ENCODE measurements at regions not wholly inside any gene's neighbourhood (a gene's known extent, or its start where the extent isn't known, plus 50 kb on each side); places are given as distances from the start of the nearest gene placed in this dataset.

DNA sequence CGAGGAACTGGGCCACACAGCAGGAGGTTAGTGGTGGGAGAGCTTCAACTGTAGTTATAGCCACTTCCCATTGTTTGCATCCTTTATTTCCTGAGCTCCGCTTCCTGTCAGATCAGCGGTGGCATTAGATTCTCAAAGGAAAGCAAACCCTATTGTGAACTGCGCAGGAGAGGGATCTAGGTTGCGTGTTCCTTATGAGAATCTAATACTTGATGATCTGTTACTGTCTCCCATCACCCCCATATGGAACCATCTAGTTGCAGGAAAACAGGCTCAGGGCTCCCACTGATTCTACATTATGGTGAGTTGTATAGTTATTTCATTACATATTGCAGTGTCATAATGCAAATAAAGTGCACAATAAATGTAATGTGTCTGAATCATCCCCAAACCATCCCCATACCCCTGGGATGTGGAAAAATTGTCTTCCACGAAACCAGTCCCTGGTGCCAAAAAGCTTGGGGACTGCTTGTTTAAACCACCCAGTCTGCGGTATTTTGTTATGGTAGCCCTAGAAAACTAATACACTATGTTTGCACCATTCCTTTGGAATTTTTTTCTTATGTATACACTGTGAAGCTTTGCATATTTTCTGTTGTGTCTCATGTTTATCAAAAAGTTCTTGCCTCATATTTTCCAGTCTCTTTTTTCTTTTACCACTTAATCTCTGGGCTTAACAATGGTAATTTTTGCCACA, 136.6 kb upstream of the IVNS1ABP start:
- Histone ChIP-seq H3K27ac (no peak overlapping the region), H3K36me3 (no peaks in the 10 kb centered on the region), H3K4me3 (no peak overlapping the region), H3K27me3 (no peaks in the 10 kb centered on the region), H3K9me3 (no peaks in the 10 kb centered on the region), H3K4me1 (no peaks in the 10 kb centered on the region)
- TF ChIP-seq EP300 (IDR thresholded peaks at IDR 0.05) = no peak
- TF ChIP-seq POLR2A (IDR thresholded peaks at IDR 0.05) = no peak
- TF ChIP-seq, protein P1, sequence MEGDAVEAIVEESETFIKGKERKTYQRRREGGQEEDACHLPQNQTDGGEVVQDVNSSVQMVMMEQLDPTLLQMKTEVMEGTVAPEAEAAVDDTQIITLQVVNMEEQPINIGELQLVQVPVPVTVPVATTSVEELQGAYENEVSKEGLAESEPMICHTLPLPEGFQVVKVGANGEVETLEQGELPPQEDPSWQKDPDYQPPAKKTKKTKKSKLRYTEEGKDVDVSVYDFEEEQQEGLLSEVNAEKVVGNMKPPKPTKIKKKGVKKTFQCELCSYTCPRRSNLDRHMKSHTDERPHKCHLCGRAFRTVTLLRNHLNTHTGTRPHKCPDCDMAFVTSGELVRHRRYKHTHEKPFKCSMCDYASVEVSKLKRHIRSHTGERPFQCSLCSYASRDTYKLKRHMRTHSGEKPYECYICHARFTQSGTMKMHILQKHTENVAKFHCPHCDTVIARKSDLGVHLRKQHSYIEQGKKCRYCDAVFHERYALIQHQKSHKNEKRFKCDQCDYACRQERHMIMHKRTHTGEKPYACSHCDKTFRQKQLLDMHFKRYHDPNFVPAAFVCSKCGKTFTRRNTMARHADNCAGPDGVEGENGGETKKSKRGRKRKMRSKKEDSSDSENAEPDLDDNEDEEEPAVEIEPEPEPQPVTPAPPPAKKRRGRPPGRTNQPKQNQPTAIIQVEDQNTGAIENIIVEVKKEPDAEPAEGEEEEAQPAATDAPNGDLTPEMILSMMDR (IDR thresholded peaks at IDR 0.05) = no peak
- no peak for DNase-seq (ENCODE audit: low spot score in 2 of 2)
- WGBS, 2 donors = 72 to 79% methylated on average over 7 of the region's 7 CpGs

DNA sequence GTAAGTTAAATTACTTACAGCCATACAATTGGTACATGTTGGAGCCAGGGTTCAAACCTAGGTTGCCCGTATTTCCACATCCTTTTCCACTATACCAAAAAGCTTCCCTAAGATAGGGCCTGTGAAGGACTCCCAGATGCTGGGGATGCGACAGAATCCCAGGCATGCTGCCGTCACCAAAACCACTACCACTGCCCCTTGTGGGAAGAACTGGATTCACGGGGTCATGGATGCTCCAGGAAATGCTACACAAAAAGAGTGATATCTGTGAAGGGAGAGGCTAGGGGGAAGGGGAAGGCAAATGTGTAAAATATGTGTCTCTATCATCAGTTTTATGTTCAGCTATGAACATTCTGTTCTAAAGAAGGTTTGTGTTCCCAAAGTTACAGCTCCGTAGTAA, 133.9 kb upstream of the IVNS1ABP start:
- Histone ChIP-seq H3K27me3 (no peaks in the 10 kb centered on the region), H3K4me1 (no peaks in the 10 kb centered on the region), H3K4me3 (no peak overlapping the region), H3K27ac (no peak overlapping the region), H3K36me3 (no peaks in the 10 kb centered on the region), H3K9me3 (no peaks in the 10 kb centered on the region)
- no peak for DNase-seq (ENCODE audit: low spot score in 2 of 2)
- WGBS, 2 donors = 81 to 84% methylated on average over 5 of the region's 5 CpGs
- TF ChIP-seq EP300 (IDR thresholded peaks at IDR 0.05) (no peak), POLR2A (IDR thresholded peaks at IDR 0.05) (no peak)
- TF ChIP-seq, protein P1 (IDR thresholded peaks at IDR 0.05) = no peak

DNA sequence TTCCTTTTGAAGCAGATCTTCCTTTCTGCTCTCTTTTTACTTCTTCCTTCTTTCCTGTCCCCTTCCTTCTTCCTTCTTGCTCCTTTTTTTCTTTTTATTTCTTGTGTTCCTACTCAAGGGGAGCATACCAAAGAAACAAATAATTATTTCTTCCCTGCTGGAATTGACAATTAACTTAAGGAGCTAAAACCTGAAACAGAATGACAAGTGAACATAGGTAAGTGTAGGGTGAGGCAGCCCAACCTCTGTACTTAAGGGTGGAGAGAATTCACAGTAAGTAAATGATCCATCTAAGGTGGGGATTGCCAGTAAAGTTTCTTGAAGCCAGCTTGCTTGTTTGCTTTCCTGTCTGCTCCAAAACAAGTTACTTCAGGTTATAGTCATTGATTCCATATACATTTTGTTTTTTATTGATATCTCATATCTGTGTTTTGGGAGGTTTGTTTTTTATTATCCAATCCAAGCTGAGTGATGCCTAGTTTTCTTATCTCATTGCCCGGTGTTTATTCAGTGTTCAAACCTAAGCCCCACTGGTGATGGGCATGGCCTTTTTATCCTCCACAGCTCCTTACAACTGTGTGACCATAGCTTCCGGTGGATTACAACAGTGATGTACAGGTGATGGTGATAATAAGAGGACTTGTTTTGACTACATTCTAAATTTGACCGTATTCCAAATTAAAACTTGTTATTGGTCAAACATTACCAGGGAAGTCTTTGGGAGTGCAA, 133.2 kb upstream of the IVNS1ABP start:
- no peaks in the 10 kb centered on the region for H3K9me3 ChIP-seq
- TF ChIP-seq EP300 (IDR thresholded peaks at IDR 0.05) (no peak), POLR2A (IDR thresholded peaks at IDR 0.05) (no peak)
- TF ChIP-seq, protein P1 (IDR thresholded peaks at IDR 0.05) = no peak
- H3K4me1 ChIP-seq = no peaks in the 10 kb centered on the region
- H3K36me3 ChIP-seq = no peaks in the 10 kb centered on the region
- no peaks in the 10 kb centered on the region for H3K27me3 ChIP-seq
- no peak overlapping the region for H3K27ac ChIP-seq
- DNase-seq (ENCODE audit: low spot score in 2 of 2) = no peak
- no peak overlapping the region for H3K4me3 ChIP-seq
- 97 to 98% methylated on average over 3 of the region's 3 CpGs for WGBS, 2 donors

DNA sequence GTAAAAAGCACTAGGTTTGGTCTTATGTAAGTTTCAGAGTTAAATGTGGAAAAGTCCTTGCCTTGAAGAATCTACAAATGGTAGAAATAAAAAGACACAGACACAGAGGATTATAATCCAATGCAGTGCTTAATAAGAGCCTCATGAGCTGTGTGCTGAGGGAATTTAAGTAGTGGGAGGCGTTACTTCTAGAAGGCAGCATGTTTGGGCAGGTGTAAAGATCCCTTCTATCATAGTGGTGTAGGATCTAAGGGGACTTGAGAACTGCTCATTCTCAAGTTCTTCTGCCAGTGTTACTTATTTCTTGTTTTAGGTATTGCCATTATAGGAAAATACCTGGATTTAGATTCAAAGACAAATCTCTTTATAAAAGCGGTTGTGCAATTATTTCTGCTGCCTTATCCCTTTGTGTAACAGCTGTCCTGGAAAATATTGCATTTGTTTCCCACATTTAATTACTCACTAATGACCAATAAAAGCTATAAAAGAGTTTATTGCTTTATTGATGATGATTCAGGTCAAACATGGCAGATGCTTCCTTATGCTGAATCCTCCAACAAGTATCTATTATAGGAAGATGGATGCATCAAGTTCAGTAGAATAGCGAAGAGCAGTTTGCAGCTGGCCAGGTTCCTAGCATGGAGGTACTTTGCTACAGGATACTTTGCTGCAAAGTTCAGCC, 132.5 kb upstream of the IVNS1ABP start:
- no peak for TF ChIP-seq EP300 (IDR thresholded peaks at IDR 0.05)
- TF ChIP-seq, protein P1 (IDR thresholded peaks at IDR 0.05) = no peak
- TF ChIP-seq POLR2A (IDR thresholded peaks at IDR 0.05) = no peak
- no peak overlapping the region for H3K27ac ChIP-seq
- no peaks in the 10 kb centered on the region for H3K4me1 ChIP-seq
- 93 to 97% methylated on average over 3 of the region's 3 CpGs for WGBS, 2 donors
- no peak overlapping the region for H3K4me3 ChIP-seq
- no peaks in the 10 kb centered on the region for H3K9me3 ChIP-seq
- no peaks in the 10 kb centered on the region for H3K27me3 ChIP-seq
- DNase-seq (ENCODE audit: low spot score in 2 of 2) = no peak
- no peaks in the 10 kb centered on the region for H3K36me3 ChIP-seq

All from tibial nerve (tissue), 4 donors.